ENCODE measurements at regions not wholly inside any gene's neighbourhood (a gene's known extent, or its start where the extent isn't known, plus 50 kb on each side); places are given as distances from the start of the nearest gene placed in this dataset.

DNA sequence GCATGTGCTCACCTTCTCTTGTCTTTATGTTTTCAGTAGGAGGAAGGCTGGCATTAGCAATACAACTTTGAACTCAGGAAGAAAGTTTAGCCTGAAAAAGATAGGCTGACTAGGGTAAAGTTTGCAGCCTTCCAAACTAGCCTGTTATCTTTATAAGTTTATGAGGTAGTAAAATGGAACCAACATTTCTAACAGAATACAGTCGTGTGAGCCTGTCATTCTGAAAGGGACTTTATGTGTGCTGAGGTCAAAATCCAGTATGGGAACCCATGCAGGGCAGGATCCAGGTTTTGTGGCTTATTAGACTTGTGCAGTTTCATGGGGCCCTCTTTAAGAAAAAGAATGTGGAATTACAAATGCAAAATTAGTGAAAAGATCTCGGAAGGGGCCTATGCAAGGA is 201.0 kb upstream of the PRPS1L1 start:
- no peak for TF ChIP-seq CTCF (IDR thresholded peaks at IDR 0.05)
- no peak for TF ChIP-seq POLR2A (IDR thresholded peaks at IDR 0.05)

Measured in Peyer's patch (tissue), 4 donors.